IMR-90 (cell line): ENCODE measurements at regions not wholly inside any gene's neighbourhood (a gene's known extent, or its start where the extent isn't known, plus 50 kb on each side); places are given as distances from the start of the nearest gene placed in this dataset.

ENCODE experiments used
- CEBPB ChIP-seq: IDR thresholded peaks from 2 replicates; pipeline ENCODE4 v1.6.1; 2012; ENCODE audit warnings: low read depth, low read length, improper control_type of control experiment
- CHD1 ChIP-seq: IDR thresholded peaks from 2 replicates; pipeline ENCODE4 v1.6.1; 2012; ENCODE audit warnings: low read depth, low read length, improper control_type of control experiment
- MAFK ChIP-seq: IDR thresholded peaks from 2 replicates; pipeline ENCODE4 v1.6.1; 2012; ENCODE audit warnings: low read depth, low read length, improper control_type of control experiment
- MAZ ChIP-seq: IDR thresholded peaks from 2 replicates; pipeline ENCODE4 v1.6.1; 2012; ENCODE audit warnings: low read depth, mild to moderate bottlenecking, low read length, improper control_type of control experiment, moderate library complexity, borderline replicate concordance
- MXI1 ChIP-seq: IDR thresholded peaks from 2 replicates; pipeline ENCODE4 v1.6.1; 2012; ENCODE audit warnings: low read depth, mild to moderate bottlenecking, low read length, moderate library complexity, borderline replicate concordance
- POLR2A ChIP-seq: IDR thresholded peaks from 2 replicates; pipeline ENCODE4 v1.6.1; 2012; ENCODE audit warnings: mild to moderate bottlenecking, low read depth, low read length
- RAD21 ChIP-seq: IDR thresholded peaks from 2 replicates; pipeline ENCODE4 v1.6.1; 2012; ENCODE audit warnings: low read length, improper control_type of control experiment
- RFX5 ChIP-seq: IDR thresholded peaks from 2 replicates; pipeline ENCODE4 v1.8.0; 2012; ENCODE audit warnings: low read depth, mild to moderate bottlenecking, low read length, moderate library complexity
- SMC3 ChIP-seq: fragments of 150-350 bp; IDR thresholded peaks from 2 replicates; pipeline ENCODE4 v1.6.1; 2016; ENCODE audit warnings: low read depth, mild to moderate bottlenecking, antibody characterized with exemption, low read length, moderate library complexity
- TF ChIP-seq, protein P1 (sequence below): conservative IDR thresholded peaks from 2 replicates; pipeline ENCODE4 v1.5.1; 2012; ENCODE audit warnings: mild to moderate bottlenecking, low read depth, low read length, improper control_type of control experiment
- TF ChIP-seq, protein P2 (sequence below): fragments of 150-350 bp; IDR thresholded peaks from 2 replicates; pipeline ENCODE4 v1.6.1; 2017; ENCODE audit warnings: mild to moderate bottlenecking, antibody characterized with exemption, low read length, low read depth
- TF ChIP-seq, protein P3 (sequence below): fragments of 150-350 bp; IDR thresholded peaks from 2 replicates; pipeline ENCODE4 v1.6.1; 2016; ENCODE audit warnings: low read depth, mild to moderate bottlenecking, low read length, moderate library complexity, borderline replicate concordance

DNA sequence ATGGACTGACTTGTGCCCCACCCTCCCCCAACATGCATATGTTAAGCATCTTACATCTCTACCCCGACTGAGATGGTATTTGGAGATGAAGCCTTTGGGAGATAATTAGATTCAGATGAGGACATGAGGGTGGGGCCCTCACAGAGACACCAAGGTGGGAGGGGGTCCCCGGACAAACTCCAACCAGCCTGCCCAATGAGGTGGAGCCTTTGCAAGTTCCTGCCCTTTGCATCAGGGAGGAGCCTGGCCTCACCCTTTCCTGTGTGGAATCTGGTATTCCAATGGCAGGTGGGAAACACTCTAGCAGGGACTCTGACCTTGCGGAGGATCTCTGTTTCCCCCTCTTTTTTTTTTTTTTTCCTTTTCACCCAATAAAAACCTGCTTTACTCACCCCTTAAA lies 589.9 kb upstream of the BOD1L1 start:
- TF ChIP-seq, protein P1, sequence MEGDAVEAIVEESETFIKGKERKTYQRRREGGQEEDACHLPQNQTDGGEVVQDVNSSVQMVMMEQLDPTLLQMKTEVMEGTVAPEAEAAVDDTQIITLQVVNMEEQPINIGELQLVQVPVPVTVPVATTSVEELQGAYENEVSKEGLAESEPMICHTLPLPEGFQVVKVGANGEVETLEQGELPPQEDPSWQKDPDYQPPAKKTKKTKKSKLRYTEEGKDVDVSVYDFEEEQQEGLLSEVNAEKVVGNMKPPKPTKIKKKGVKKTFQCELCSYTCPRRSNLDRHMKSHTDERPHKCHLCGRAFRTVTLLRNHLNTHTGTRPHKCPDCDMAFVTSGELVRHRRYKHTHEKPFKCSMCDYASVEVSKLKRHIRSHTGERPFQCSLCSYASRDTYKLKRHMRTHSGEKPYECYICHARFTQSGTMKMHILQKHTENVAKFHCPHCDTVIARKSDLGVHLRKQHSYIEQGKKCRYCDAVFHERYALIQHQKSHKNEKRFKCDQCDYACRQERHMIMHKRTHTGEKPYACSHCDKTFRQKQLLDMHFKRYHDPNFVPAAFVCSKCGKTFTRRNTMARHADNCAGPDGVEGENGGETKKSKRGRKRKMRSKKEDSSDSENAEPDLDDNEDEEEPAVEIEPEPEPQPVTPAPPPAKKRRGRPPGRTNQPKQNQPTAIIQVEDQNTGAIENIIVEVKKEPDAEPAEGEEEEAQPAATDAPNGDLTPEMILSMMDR: no peak
- TF ChIP-seq POLR2A (no peak), CEBPB (no peak), RAD21 (no peak), SMC3 (no peak), MAFK (no peak), MXI1 (no peak), CHD1 (no peak), RFX5 (no peak), MAZ (no peak)
- TF ChIP-seq, protein P2, sequence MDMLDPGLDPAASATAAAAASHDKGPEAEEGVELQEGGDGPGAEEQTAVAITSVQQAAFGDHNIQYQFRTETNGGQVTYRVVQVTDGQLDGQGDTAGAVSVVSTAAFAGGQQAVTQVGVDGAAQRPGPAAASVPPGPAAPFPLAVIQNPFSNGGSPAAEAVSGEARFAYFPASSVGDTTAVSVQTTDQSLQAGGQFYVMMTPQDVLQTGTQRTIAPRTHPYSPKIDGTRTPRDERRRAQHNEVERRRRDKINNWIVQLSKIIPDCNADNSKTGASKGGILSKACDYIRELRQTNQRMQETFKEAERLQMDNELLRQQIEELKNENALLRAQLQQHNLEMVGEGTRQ: no peak
- TF ChIP-seq, protein P3, sequence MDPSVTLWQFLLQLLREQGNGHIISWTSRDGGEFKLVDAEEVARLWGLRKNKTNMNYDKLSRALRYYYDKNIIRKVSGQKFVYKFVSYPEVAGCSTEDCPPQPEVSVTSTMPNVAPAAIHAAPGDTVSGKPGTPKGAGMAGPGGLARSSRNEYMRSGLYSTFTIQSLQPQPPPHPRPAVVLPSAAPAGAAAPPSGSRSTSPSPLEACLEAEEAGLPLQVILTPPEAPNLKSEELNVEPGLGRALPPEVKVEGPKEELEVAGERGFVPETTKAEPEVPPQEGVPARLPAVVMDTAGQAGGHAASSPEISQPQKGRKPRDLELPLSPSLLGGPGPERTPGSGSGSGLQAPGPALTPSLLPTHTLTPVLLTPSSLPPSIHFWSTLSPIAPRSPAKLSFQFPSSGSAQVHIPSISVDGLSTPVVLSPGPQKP: no peak
